ENCODE measurements at regions not wholly inside any gene's neighbourhood (a gene's known extent, or its start where the extent isn't known, plus 50 kb on each side); places are given as distances from the start of the nearest gene placed in this dataset.

- FAIRE-seq, result no peak
- intact Hi-C loops (cut with micrococcal nuclease) (no loop called here), in situ Hi-C loops (cut with MboI) (no loop called here)
- Histone ChIP-seq H2AFZ (ENCODE audit: low read depth, low read length) (no peak overlapping the region), H3K27me3 (ENCODE audit: control insufficient read depth in 2 of 2, insufficient read depth in 2 of 2, low read length in 2 of 2) (peaks cover 21 to 66% of the 10 kb centered on the region in 2 experiments), H3K79me2 (ENCODE audit: control insufficient read depth, insufficient read depth, low read length) (no peaks in the 10 kb centered on the region), H3K9me1 (ENCODE audit: control insufficient read depth, insufficient read depth, low read length) (no peaks in the 10 kb centered on the region), H3K36me3 (ENCODE audit: control insufficient read depth, insufficient read depth, low read length) (no peaks in the 10 kb centered on the region), H3K4me3 (no peak overlapping the region), H3K9ac (ENCODE audit: insufficient read depth in 1 of 2, low read depth in 2 of 2, low read length in 2 of 2) (no peak overlapping the region), H3K9me3 (replicated peaks; ENCODE audit: control insufficient read depth, insufficient read depth, low read depth, low read length) (no peaks in the 10 kb centered on the region), H3K4me1 (replicated peaks in 1 of 2; ENCODE audit: control insufficient read depth in 2 of 2, insufficient read depth in 2 of 2, low read length in 2 of 2) (no peaks in the 10 kb centered on the region), H4K20me1 (replicated peaks; ENCODE audit: control insufficient read depth, insufficient read depth, low read length) (no peaks in the 10 kb centered on the region; the same call in 1 of the 2 replicates), H3K4me2 (ENCODE audit: insufficient read depth, low read length) (no peak overlapping the region), H3K27ac (ENCODE audit: extremely low read depth, low read depth, low read length) (no peak overlapping the region)
- ChIA-PET POLR2A (no interaction called here), CTCF (ENCODE audit: low intra/inter-chr PET ratio) (no interaction called here)
- ATAC-seq, result no peak
- no peak for TF ChIP-seq CREB3 (tag; conservative IDR thresholded peaks at IDR 0.05; ENCODE audit: low read depth)
- TF ChIP-seq ARID2 (IDR thresholded peaks at IDR 0.05), result no peak
- no peak for TF ChIP-seq ZFP1 (CRISPR knock-in tag; IDR thresholded peaks at IDR 0.05)
- DNase-seq (ENCODE audit: extremely low read depth in 1 of 4, low spot score in 3 of 4), result no peak
- 2% methylated on average over 3 of the region's 3 CpGs for WGBS (ENCODE audit: insufficient coverage, low coverage, missing lambda C conversion rate)
- BruUV-seq (replicated peaks), result no TSS peak
These were observed 222.4 kb upstream of the TLE3 start for GRCh38 chr15:70320077-70320476.

- ChIA-PET CTCF (ENCODE audit: low intra/inter-chr PET ratio) (no interaction called here), POLR2A (no interaction called here)
- no peak overlapping the region for H3K4me3 ChIP-seq
- H3K79me2 ChIP-seq (ENCODE audit: control insufficient read depth, insufficient read depth, low read length), result no peaks in the 10 kb centered on the region
- in situ Hi-C loops (cut with MboI) (no loop called here), intact Hi-C loops (cut with micrococcal nuclease) (no loop called here)
- no peaks in the 10 kb centered on the region for H3K9me3 ChIP-seq (replicated peaks; ENCODE audit: control insufficient read depth, insufficient read depth, low read depth, low read length)
- H3K27ac ChIP-seq (ENCODE audit: extremely low read depth, low read depth, low read length), result no peak overlapping the region
- WGBS (ENCODE audit: insufficient coverage, low coverage, missing lambda C conversion rate), result 0% methylated on average over 4 of the region's 4 CpGs
- H3K36me3 ChIP-seq (ENCODE audit: control insufficient read depth, insufficient read depth, low read length), result no peaks in the 10 kb centered on the region
- DNase-seq (ENCODE audit: extremely low read depth in 1 of 4, low spot score in 3 of 4), result no peak
- BruUV-seq (replicated peaks), result no TSS peak
- no peak overlapping the region for H3K4me2 ChIP-seq (ENCODE audit: insufficient read depth, low read length)
- ATAC-seq, result no peak
- H4K20me1 ChIP-seq (replicated peaks; ENCODE audit: control insufficient read depth, insufficient read depth, low read length), result no peaks in the 10 kb centered on the region; the same call in 1 of the 2 replicates
- no peaks in the 10 kb centered on the region for H3K4me1 ChIP-seq (replicated peaks in 1 of 2; ENCODE audit: control insufficient read depth in 2 of 2, insufficient read depth in 2 of 2, low read length in 2 of 2)
- peaks cover 21 to 62% of the 10 kb centered on the region in 2 experiments for H3K27me3 ChIP-seq (ENCODE audit: control insufficient read depth in 2 of 2, insufficient read depth in 2 of 2, low read length in 2 of 2)
- H3K9ac ChIP-seq (ENCODE audit: insufficient read depth in 1 of 2, low read depth in 2 of 2, low read length in 2 of 2), result no peak overlapping the region
- H2AFZ ChIP-seq (ENCODE audit: low read depth, low read length), result no peak overlapping the region
- no peak for FAIRE-seq
- H3K9me1 ChIP-seq (ENCODE audit: control insufficient read depth, insufficient read depth, low read length), result no peaks in the 10 kb centered on the region
- TF ChIP-seq FOXK1 (CRISPR knock-in tag; IDR thresholded peaks at IDR 0.05; ENCODE audit: borderline replicate concordance) (no peak), ZNF695 (CRISPR knock-in tag; IDR thresholded peaks at IDR 0.05) (no peak), MYC (IDR thresholded peaks at IDR 0.05; ENCODE audit: low read depth, low read length) (no peak), MYC (CRISPR knock-in tag; IDR thresholded peaks at IDR 0.05; ENCODE audit: borderline replicate concordance, low read depth) (no peak), KHSRP (IDR thresholded peaks at IDR 0.05) (no peak), GATA2 (CRISPR knock-in tag; IDR thresholded peaks at IDR 0.05) (no peak), CREB3L1 (IDR thresholded peaks at IDR 0.05; ENCODE audit: borderline replicate concordance, low read depth) (no peak), ATF1 (CRISPR knock-in tag; IDR thresholded peaks at IDR 0.05) (no peak), ATF1 (tag; IDR thresholded peaks at IDR 0.05) (no peak), MAFF (IDR thresholded peaks at IDR 0.05; ENCODE audit: low read length) (no peak), SRSF7 (optimal IDR thresholded peaks at IDR 0.05; ENCODE audit: low read depth, low read length) (no peak), ILK (tag; IDR thresholded peaks at IDR 0.05; ENCODE audit: borderline replicate concordance, low read depth) (no peak), CBFA2T3 (IDR thresholded peaks at IDR 0.05) (no peak)
- TF ChIP-seq, protein P1, sequence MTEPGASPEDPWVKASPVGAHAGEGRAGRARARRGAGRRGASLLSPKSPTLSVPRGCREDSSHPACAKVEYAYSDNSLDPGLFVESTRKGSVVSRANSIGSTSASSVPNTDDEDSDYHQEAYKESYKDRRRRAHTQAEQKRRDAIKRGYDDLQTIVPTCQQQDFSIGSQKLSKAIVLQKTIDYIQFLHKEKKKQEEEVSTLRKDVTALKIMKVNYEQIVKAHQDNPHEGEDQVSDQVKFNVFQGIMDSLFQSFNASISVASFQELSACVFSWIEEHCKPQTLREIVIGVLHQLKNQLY (CRISPR knock-in tag; conservative IDR thresholded peaks at IDR 0.05), result no peak
These were observed 221.7 kb upstream of the TLE3 start for GRCh38 chr15:70319466-70319865.
